ENCODE measurements at regions not wholly inside any gene's neighbourhood (a gene's known extent, or its start where the extent isn't known, plus 50 kb on each side); places are given as distances from the start of the nearest gene placed in this dataset.
A peak's percentile ranks its signal among the peaks of the same experiment; 100 is the strongest.
"Not testable (repeated sequence)": the region's sequence is repeated elsewhere in the genome, so short reads cannot be mapped to it uniquely, and the experiment has no call there.

DNA sequence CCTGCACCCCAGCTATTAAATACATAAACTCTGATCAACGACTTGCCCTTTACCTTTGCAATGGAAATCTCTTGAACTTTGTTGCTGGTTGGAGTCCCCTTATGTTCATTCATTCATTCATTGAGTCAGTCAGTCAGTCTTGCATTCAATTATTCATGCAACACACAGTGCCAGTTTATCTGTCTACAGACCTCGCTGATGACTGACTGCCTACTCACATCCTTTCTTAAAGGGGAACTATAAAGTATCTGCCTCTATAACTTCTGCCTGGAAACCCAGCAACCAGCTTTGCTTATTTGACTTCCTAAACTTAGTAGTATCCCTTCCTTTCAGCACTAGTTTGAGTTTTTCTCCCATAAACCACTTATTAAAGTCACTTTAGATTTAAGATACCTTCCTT is 620.8 kb upstream of the ADGRL3 start:
- no peak for DNase-seq

DNA sequence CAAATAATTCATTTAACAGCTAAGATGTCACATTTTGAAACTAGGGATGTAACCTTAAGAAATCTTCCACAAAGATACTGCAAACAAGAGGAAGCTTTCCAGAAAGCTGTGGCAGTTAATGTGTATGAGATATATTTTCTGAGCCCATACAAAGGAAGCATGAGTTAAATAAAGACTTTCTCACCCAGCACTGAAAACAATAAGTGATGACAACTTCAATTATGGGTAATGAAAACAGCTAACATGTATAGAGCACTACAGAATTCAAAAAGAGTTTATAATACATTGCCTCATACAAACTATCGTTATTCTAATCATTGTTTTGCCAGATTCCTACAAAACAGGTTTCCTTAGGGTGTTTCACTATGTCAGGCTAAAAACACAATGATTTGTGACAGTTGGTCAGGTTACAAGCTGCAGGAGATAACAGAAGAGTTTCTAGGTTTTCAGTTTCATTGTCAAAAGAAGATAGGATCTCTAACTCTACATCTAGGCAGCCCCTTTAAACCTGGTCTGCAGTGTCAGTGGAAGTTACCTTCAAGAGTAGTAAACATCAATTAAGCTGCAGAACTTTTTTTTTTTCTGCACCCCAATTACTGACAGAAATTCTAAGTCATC is 618.1 kb upstream of the ADGRL3 start:
- DNase-seq: no peak

DNA sequence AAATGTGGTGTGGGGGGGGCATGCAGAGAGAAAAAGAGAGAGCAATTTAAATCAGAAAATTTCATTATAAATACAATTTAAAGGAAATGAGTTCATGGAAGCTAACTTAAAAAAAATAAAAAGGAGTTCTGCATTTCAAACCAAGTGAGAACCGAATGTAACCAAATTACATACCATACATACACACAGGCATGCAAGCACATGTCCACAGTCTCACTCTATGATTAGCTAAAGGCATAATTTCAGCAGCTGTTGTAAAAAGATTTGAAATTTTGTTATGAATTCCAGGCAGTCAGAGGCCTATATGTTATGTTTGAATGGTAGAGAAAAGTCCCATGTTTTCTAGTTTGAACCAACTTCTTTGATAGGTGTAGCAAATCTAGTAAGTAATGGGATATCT is 611.6 kb upstream of the ADGRL3 start:
- no peak for DNase-seq

DNA sequence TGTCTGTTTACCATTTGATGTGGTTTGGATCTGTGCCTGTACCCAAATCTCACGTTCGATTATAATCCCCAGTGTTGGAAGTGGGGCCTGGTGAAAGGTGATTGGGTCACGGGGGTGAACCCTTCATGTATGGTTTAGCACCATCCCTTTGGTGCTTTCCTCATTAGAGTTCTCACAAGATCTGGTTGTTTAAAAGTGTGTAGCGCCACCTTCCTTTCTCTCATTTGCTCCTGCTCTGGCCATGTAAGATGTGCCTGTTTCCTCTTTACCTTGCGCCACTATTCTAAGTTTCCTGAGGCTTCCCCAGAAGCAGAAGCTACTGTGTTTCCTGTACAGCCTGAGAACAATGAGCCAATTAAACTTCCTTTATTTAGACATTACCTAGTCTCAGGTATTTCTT is 610.7 kb upstream of the ADGRL3 start:
- no peak for DNase-seq

DNA sequence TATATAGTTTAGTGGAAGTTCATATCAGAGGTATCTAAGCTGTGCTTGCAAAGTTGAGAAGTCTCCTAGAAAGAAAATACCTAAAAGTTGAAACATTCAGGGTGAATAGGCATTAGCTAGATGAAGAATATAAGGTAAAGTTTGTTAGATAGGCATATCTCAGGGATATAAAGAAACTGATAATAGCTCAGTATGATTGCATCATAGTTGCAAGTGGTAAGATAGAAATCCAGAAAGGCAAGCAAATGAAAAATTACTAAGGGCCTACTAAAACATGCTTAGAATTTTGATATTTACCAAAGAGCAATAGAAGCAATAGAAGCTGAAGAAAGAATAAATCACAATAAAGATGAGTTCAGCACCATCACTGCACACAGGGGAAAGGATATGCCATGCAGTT is 610.0 kb upstream of the ADGRL3 start:
- DNase-seq: no peak

DNA sequence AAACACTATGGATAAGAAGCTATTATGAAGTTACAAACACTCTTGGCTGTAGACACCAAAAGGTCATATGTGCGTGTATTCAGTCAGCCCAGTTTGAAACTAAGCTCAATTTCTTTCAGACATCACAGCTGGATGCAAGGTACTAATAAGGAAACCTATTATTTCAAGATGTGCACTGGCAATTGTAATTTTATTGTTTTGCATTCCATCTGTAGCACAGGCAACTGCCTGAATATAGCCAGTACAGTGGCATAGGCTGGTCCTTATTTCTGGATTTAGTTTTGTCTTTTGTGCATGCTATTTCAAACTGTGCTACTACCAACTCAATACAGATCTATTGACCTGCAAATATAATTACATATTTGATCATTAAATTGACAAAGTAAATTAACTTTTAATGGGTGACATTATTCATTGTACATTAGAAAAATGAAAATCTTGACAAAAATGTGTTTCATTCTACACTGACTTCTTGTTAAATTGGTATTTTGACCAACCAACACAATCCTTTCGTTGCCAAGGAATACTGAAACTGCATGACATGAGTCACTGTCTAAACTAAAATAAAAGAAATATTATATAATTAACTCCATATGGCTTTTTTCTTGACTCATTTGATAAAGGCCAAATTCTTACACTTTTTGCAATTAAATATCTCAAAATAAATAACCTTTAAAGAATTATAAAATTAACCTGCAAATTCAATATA is 594.3 kb upstream of the ADGRL3 start:
- DNase-seq: no peak

DNA sequence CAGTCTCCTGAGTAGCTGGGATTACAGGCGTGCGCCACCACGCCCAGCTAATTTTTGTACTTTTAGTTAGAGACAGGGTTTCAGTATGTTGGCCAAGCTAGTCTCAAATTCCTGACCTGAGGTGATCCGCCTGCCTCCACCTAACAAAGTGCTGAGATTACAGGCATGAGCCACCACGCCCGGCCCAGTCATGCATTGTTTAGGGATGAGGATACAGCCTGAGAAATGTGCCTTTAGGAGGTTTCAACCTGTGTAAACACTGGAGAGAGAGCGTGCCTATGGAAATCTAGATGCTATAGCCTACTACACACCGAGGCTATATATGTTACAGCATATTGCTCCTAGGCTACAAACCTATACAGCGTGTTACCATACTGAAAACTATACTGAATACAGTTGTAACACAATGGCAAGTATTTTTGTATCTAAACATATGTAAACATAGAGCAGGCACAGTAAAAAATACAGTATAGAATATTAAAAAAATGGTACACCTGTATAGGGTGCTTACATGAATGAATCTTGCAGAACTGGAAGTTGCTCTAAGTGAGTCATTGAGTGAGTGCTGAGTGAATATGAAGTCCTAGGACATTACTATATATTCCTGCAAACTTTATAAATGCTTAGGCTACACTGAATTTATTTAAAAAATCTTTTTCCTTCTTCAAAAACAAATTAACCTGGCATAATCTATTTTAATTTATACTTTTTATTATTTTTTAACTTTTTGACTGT is 588.2 kb upstream of the ADGRL3 start:
- no peak for DNase-seq

DNA sequence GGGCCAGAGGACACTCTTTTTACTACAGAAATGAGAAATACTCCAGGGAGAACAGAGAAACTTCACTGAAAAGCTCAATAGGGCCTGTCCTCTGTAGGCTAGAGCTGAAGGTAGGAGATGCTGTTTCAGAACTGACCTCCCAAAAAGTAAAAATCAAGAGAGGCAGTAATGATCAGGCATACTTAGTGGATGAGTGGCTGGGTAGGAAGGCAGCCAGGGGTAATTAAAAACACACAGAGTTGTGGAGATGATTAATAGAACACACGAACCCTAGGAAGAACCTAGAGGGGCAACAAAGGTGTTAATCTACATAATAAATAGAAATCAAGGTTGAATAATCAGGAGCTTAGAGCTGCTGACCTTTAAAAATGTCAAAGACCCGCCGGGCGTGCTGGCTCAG is 582.4 kb upstream of the ADGRL3 start:
- DNase-seq: no peak

DNA sequence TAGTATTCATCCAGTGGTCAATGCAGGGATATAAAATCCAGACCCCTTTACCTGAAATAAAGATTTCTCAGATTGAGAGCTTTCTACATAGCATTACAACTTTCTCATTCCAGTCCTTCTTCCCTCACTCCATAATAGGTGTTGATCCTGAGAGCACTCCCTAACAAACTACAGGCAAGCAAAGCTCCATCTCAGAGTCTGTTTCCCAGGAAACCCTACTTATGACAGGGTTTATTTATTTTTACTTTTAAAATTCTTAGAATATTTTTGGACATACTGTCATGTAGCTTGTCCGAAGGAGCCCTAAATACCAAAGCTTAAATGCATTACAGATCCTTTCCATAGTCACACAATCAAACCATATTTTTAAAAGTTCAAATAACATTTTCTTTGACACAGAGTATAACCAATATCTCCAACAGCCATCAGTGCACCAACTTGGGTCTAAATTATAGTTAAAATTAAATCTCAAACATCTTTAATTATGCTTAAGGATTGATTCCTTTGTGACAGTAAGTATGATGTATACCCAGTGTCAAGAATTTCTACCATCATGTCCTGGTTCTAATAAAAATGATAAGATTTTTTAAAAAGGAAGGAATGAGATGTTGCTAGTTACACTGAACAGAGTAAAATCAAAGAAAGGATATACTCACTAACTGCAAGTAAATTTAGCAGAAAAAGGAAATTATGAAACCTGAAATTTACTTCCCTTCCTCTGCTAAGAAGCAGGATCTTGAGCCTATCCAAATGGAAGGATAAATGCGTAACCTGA is 580.4 kb upstream of the ADGRL3 start:
- no peak for DNase-seq

DNA sequence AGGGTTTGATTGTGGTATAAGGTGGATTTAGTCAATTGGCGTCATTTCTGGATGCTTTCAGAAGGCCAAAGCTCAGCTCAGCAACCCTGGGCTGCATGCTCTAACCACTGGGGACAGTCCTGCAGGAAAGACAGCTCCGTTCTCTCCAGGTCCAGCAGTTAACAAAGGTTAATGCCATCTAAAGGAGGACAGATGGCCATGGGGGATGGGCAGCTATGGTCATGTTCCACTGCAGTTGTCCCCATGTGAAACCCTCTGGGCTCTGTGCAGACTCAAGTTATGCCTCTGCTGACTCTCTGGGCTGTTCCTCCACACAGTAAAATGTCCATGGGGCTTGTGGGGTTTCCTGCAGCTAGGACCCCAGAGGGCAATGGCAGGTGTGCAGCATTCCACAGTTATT is 562.1 kb upstream of the ADGRL3 start:
- DNase-seq: no peak

DNA sequence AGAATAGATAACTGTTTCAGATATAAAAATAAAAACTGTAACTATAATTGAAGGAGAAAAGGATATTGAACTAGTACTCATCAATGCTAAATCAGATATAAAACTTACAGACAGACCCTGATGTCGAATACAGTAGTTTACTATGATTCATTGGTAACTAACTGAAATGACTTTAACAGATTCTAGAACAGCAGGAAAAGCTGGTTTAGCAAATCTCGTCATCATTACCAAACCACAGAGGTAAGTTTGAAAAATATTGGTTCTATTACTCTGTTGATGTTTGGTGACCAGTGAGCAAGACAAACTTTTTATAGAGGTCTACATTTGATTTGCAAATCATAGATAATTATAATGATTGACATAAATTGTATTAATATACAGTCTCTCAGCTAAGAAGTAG is 551.4 kb upstream of the ADGRL3 start:
- no peak for DNase-seq

DNA sequence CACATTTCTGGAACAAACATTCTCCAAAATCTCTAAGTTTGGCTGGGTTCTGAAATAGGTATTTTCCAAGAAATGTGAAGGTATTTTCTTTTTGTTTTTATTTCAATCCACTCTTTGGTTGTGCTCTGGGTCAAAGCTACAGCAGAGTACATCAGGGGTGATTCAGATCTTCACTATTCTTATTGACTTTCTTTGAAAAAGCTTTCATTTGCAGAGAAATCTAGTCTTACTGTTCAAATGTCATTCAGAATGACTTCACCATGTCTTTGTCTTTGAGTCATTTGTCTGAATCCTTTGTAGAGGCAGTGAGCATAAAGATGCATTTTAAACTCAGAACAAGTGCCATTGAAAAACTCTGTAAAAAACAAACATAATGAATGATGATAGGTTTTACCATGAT is 547.2 kb upstream of the ADGRL3 start:
- DNase-seq: no peak

DNA sequence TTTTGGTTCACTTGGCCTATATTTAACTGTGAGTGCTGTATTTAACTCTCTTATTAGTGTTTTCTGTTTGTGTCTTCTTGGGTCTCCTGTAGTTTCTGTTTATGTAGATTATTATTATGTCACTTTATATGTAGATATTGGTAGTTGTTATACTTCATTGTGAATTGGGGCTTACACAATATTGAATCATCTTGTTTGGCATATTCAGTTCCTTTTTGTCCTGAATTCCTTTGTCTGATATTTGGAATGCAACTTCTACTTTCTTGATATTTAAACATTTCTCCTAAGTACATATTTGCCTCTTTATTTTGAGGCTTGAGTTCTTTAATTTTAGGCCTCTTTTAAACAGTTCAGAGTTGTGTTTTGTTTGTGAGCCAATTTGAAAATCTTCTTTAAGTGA is 544.8 kb upstream of the ADGRL3 start:
- no peak for DNase-seq

DNA sequence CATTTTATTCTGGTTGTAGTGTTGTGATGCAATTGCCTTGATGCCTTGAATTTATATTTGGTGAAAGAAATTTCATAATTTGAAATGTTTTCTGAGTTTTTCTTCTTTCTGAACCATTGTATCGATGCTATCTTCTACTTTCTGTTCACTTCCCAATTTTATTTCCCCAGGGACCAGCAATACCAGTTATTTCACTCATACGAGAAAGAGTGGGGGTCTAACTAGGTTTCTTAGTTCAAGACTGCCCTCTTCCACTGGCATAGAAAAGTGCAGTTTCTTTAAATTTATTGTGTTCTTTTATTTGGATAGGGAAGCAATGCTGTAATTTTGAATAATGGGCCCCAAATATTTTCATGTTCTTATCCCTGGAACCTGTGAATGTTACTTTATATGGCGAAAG is 544.0 kb upstream of the ADGRL3 start:
- DNase-seq: peak; percentile 2

DNA sequence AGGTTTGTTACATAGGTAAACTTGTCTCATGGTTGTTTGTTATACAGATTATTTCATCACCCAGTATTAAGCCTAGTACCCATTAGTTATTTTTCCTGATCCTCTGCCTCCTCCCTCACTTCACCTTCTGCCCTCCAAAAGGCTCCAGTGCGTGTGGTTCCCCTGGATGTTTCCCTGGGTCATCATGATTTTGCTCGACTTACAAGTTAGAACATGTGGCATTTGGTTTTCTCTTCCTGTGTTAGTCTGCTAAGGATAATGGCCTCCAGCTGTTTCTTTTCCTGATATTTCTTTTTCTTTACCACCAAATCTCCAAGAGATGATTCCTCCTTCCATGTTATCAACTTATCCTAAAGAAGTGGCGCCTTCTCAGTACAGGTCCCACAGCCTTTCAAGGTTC is 543.1 kb upstream of the ADGRL3 start:
- no peak for DNase-seq

DNA sequence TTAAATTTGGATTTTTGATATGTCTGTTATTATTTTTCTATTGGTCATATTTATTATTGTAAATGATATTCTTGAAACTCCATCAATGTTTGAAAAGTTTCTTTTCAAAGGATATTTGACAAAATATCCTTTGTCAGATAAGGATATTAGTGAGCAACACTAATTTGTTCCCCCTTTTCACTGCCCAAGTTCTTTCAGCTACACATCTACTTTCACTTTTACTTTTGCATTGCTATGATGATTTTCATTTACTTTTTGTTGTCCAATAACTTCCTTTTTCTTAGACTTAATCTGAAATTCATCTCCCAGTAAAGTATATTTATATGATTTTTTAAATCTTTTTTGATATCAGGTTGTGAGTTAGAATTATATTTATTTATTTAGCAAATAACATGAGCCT is 542.3 kb upstream of the ADGRL3 start:
- no peak for DNase-seq

DNA sequence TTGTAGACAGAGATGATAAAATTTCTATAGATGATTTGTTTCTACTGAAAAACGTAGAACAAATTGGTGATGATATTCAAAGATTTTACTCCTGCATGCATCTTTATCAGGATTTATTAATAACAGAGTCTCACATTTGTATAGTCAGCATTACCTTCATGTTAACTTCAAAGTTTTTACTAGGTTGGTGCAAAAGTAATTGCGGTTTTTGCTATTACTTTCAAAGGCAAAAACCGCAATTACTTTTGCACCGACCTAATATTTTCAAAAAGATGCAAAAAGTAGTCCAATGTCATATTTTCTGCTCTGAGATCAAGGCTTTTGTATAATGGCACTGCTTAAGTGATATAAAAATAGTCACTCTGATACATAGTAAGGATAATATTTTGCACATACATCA is 536.4 kb upstream of the ADGRL3 start:
- DNase-seq: no peak

DNA sequence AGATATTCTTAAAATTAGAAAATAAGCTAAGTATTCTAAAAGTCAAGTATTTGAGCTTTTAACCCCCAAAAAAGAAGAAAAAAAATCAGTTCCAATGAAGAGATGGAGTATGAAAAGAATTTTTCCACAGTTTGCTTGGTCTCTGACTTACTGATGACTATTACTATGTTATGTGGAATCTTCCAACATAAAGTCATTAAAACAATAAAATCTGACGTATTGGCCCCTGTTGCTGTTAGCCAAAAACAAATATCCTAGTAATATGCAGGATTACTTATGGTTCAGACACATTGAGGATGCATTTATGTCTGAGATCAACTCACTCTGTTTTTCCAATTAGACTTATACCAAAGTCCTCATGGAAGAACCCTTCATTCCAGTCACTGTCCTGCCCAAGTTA is 517.2 kb upstream of the ADGRL3 start:
- DNase-seq: no peak

DNA sequence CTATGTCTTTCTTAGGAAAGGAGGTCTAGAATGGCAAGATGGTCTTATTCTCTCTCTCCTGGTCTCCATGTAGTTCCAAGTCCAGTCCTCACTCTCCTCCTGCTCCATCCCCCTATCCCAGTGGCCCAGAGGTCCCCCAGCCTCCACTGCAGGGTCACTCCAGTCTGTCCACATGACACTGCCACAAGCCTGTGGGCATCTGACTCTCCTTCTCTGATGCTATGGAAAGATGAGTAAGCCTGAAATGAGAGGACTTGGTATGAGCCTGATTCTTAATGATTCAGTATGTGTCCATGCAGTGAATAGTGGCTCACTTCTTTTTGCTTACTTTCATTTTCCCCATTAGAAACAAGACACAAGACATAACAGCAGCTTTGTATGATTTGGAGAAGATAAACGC is 516.8 kb upstream of the ADGRL3 start:
- no peak for DNase-seq

DNA sequence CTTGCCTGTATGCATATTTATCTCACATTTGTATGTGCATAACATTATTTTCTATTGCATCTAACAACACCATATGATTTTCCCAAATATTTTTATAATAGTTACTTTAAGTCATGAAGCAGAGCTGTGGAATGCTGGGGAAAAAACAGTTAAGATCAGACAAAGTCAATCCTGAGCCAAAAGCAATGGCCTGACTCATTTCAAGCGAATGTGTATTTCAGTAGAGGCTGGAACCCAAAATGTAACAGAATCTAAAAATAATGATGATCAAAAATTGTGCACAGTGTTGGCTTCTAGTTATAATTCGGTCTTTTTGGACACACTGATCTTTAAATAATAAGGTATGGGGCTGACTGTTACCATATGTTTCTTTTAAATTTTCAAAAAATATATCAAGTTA is 516.2 kb upstream of the ADGRL3 start:
- DNase-seq: no peak

DNA sequence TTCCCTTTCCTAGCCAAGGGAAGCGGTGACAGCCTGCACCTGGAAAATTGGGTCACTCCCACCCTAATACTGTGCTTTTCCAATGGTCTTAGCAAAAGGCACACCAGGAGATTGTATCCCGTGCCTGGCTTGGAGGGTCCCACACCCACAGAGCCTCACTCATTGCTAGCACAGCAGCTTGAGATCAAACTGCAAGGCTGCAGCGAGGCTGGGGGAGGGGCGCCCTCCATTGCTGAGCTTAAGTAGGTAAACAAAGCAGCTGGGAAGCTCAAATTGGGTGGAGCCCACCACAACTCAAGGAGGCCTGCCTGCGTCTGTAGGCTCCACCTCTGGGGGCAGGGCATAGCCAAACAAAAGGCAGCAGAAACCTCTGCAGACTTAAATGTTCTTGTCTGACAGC is 504.1 kb upstream of the ADGRL3 start:
- not testable (repeated sequence) for DNase-seq

DNA sequence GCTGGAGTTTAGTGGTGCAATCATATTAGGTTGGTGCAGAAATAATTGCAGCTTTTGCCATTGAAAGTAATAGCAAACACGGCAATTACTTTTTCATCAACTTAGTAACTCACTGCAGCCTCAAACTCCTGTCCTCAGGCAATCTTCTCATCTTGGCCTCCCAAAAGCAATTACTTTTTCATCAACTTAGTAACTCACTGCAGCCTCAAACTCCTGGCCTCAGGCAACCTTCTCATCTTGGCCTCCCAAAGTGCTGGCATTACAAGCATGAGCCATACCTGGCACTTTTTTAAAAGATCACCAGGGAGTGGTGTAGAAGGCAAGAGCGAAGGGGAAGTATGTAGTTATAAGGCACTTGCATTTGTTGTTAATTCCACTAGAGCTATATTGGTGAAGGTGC is 491.1 kb upstream of the ADGRL3 start:
- no peak for DNase-seq

DNA sequence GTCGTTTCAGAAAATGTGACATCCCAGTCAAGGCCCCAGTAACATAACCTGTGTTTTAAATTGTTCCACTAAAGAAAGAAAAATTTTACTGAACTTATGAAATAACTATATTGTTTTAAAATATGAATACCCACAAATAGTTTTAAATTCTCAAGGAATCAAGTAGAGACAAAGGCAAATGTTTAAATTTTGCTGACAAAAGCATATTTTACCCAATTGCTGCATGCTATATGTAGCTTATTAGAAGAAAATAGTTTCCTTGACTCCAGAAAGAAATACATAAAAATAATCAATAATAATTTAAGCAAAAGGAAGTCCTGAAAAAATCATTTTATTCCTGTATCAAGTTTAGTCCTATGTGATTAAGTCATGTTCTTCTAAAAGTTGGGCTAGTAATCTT is 481.3 kb upstream of the ADGRL3 start:
- no peak for DNase-seq

DNA sequence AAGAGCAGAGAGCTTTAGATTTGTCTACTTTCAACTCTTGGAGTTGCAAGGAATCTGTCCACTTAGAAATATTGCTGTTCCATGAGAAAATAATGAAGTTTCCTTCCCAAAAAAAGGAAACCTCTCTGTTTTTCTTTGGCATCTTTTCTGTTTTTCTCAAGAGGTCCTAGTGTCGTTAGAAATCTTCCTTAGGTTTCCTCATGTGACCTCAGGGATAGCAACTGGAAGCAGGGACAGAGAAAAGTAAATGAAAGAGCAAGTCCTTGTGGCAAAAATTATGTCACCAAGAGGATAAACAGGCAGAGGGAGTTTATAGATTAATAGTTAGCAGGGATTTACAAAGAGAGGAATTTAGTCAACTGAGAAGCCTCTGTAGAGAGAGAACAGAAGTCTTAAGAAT is 478.4 kb upstream of the ADGRL3 start:
- DNase-seq: no peak

Data from NCI-H524 treated with DMSO at 0.1 percent for 48 hours (cell line).